HG02981 (cell line): ENCODE measurements at regions not wholly inside any gene's neighbourhood (a gene's known extent, or its start where the extent isn't known, plus 50 kb on each side); places are given as distances from the start of the nearest gene placed in this dataset.
"Not testable (repeated sequence)": the region's sequence is repeated elsewhere in the genome, so short reads cannot be mapped to it uniquely, and the experiment has no call there.

Experiments
- ATAC-seq: cut with Tn5 transposase; IDR thresholded peaks from one replicate; pipeline ENCODE4 v1.9.1; 2021; ENCODE audit warnings: mild to moderate bottlenecking, moderate library complexity; ENCODE audit not compliant: unreplicated experiment

DNA sequence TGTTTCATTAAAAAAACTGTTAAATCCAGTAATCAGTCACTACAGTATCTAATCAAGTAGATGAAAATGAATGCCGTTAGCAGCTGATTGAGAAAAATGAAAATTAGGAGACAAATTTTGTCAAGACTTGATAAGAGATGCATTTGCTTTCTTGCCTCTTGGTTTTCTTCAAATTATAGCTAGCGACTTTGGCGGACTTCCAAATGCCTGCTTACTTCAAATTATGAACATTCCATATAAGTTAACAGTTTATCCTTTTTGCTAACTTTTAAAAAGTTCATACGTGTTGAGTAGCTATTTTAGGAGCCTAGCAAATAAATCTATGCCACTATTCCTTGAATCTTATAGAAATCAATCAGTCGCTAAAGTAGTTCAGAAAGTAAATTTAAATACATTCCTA is 58.8 kb downstream of the PPP4R3C start:
- no peak for ATAC-seq

DNA sequence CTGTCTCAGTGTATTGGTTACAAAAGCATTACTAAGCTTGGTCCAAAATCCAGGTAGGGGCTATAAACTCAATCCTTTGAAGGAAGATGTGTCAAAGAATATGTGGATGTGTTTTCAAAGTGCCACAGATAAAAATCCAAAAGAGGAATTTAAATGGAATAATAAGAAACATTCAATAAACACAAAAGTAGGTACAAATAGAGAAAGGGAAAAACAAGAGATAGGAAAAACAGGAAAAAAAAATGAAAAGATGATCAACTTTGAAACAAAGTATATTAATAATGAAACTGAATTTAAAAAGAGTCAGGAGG is 64.0 kb downstream of the PPP4R3C start:
- ATAC-seq, result no peak

DNA sequence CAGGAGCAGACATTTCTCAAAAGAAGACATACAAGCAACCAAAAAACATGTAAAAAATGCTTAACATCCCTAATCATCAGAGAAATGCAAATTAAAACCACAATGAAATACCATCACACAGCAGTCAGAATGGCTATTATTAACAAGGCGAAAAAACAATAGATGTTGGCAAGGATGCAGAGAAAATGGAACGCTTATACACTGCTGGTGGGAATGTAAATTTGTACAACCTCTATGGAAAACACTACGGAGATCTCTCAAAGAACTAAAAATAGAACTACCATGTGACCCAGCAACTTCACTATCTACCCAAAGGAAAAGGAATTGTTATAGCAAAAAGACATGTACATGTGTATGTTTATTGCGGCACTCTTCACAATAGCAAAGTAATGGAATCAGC is 71.5 kb downstream of the PPP4R3C start:
- no peak for ATAC-seq

DNA sequence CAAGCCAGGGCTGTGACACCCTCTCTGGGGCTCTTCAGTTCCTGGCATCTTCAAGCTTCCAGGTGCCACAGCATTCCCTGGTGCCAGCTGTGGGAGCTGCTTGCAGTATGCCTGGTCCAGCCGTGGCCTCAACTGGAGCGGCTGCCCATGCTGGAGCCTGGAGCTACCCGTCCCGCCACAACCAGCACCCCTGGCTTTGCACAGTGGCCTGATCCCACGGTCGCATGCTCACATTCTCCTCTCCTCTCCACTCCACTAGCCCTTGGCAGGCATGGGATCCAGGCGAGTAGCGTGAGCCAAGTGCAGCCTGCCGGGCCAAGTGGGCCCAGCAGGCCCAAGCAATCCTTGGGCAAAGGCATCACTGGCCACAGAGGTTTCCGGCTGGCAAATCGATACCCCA is 81.7 kb downstream of the PPP4R3C start:
- no peak for ATAC-seq

DNA sequence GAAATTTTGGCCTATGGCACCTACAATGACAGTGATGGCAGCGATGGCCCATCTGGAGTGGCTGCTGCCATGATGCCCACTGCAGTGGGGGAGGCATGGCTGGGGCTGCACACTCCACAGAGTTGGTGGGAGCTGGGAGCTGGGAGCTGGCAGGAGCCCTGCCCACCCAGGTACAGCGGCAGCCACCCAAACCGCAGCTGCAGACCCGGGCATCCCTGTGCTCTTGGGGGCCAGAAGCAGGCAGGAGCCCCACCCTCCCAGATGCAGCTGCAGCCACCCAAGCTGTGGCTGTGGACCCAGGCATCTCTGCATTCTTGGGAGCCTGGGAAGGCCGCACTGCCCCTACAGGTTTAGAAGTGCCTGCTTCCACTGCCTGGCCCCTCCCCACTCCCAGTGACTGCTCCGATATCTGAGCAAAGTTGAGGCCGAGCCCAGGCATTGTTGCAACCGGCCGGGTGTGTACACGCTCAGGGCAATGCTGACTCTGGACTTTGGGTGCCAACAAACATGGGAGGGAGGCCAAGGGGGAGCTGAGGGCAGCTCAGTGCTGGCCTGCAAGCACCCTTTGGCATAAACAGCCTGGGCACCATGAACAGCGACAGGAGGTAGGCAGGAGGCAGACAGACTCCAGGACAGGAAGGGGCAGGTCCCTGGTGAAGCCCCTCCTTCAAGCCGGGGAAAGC is 82.8 kb downstream of the PPP4R3C start:
- no peak for ATAC-seq

DNA sequence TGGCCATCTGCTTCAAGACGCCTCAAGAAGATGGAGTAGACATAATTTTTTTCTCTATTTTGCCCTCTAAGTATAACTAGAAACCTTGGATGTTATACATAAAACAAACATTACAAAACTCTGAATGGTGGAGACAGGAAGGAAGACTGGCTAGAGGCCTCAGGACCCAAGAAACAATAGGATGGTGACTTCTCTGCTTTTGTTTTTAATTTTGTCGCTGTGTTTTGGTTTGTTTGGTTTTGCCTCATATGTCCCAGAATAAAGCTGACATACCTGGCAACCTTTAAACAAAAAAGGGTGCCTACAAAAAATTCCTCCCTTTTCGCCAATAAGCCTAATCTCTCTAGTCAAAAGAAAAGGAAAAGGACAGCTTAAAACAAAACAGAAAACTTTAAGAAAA is 109.1 kb downstream of the PPP4R3C start:
- no peak for ATAC-seq

DNA sequence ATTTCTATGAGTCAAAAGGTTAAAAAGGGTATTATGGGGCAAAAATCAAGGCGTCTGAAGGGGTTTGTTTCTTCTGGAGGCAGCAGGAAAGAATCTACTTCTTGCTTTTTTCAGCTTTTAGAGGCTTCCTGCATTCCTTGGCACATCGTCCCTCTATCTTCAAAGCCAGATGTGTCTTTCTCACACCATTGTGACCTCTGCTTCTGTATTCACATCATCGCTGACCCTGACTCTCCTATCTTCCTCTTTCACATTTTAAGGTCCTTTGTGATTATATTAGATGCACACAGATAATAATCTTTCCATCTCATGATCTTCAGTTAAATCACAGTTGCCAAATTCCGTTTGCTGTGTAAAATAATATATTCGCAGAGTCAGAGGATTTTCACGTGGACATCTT is 112.7 kb downstream of the PPP4R3C start:
- ATAC-seq, result no peak

DNA sequence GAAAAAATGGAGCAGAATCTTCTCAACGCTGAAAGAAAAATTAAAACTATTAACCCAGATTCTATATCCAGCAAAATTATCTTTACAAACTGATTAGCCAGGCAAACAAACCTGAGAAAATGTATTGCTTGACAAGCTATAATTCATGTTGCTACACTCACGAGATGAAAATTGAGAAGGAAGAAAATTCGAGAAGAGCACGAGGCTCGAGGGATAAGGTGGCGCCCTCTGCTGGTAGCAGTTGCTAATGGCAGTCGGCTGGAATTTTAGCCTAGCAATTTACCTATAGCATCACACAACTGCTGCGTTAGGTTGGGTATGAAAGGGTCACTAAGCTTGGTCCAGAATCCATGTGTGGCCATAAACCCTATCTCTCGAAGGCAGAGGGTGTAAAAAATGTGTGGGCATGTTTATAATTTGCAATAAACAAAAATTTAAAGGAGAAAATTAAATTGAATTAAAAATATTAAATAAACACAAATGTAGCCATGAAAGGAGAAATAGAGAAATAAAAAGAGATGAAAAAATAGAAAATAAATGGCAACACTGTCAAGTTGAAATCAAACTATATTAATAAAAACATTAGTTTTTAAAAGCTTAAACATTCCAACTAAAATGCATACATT is 126.6 kb downstream of the PPP4R3C start:
- ATAC-seq, result no peak

DNA sequence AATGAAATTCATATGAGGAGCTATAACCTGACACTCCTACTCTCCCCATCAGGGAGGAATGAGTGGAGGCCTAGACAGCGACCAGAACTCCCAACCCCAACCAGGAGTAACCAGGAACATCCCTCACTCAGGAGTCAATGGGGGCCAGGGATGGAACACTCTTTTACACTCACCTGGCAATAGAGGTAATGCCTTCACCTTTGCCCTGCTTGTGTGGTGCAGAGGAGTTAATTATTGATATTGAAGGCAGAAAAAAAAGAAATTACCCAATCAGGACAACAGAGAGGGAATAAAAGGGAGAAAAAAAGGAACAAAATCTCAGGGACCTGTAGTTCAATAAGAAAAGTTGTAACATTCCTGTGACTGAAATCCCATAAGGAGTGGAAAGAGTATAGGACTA is 141.5 kb downstream of the PPP4R3C start:
- ATAC-seq, result no peak

DNA sequence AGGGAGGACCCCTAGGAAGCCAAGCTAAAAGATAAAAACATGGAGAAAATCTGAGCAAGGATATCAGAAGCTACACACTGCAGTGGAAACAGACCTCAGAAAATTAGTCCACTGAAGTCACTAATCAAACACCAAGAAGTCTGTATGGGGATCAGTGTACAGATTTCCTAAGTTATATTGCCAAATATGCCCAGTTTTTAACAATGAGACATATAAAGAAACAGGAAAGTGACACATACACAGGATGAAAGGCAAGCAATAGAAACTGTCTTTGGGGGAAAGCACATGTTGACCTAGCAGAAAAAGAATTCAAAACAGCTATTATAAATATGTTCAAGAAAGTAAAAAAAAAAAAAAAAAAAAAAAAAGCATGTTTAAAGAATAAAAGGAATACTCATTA is 153.7 kb downstream of the PPP4R3C start:
- no peak for ATAC-seq

DNA sequence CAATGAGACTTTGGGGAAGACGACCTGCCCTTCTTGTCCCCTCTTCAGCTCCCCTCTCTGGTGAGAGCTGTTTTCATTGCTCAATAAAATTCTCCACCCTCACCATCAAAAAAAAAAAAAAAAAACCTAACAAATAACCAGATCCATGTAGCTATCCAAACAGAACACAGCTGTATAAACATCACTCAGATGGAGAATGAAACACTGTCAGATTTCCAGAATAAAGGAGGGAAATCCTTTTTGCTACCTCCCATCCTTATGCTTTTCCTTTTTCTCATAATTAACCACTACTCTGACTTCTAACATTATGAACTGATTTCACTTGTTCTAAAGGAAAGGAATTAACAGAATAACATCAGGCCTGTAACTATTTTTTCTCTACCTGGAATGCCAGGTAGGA is 155.6 kb downstream of the PPP4R3C start:
- no peak for ATAC-seq

DNA sequence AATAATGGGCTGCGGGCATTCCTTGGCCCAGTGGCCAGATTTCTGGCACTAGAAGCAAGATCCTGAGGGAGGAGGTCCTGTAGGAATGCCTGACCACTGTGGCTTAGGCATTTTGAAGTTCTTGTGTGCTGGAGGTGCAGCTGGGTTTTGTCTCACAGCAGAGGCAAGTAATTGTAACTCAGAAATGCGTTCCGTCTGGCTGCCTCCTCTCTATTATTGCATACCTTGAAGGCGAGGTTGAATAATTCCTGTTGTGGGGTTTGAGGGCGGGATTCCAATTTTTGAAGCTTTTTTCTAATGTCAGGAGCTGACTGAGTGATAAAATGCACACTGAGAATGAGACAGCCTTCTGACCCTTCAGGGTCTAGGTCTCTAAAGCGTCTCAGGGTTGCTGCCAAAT is 170.6 kb downstream of the PPP4R3C start:
- ATAC-seq, result not testable (repeated sequence)

DNA sequence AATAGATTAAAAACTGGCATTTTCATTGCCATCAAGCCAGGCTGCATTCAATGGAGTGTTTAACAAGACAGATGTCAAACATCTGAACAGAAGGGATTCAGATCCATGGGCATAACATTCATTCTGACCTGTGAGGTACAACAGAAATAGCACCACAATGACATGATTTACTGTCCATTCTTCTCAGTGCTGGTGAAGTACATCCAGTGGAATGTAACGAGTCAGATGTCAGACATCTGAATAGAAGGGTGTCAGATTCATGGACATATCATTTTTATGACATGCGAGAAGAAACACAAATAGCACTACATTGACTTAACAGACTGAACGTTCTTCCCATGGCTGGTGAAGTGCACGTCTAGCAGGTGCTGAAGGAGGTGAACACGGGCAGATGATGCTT is 186.4 kb downstream of the PPP4R3C start:
- no peak for ATAC-seq

DNA sequence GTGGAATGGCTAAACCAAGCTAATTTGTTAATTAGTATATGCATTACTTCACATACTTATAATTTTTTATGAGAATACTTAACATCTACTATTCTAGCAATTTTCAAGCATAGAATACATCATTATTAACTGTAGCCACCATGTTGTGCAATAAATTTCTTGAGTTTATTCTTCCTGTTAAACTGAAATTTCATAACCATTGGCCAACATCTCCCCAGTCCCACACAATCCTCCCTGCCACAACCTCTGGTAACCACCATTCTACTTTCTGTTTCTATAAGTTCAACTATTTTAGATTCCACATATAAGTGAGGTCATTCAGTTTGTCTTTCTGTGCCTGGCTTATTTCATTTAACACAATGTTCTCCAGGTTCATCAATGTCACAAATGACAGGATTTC is 208.5 kb downstream of the PPP4R3C start:
- ATAC-seq, result no peak

DNA sequence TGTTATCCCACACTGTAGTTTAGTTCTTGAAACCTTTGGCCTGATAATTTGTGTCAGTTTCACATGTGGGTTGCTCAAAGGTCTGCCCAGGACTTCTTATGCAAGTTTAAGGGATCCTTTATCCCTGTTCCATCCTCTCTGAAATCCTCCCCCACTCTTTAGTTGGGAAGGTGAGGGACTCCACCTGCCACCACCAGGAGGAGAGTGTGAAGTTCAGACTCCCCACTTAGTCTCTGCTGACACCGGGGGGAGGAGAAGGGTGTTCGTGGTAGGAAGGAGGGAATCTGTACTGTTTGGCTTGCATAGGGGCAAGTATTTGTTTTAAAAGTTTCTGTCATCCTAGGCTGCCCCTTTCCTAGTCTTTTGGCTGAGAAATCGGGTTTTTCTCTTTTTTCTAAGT is 211.8 kb downstream of the PPP4R3C start:
- no peak for ATAC-seq

DNA sequence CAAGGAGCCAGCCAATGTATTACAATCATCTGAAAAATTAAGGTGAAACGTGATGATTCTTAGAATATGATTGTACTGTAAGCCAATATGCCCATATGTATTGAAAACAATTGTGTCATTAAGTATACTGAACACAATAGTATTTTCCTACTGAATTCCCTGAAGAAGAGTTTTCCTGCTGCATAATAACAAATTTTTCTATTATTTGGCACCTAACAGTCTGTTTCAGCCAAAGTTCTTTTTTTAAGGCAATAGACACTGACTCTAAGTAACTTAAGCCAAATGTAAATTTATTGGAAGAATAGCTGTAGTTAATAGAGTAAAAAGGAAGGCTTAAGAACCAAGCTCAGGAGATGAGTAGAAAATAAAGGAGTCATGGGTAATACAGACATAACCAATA is 220.6 kb downstream of the PPP4R3C start:
- ATAC-seq, result no peak

DNA sequence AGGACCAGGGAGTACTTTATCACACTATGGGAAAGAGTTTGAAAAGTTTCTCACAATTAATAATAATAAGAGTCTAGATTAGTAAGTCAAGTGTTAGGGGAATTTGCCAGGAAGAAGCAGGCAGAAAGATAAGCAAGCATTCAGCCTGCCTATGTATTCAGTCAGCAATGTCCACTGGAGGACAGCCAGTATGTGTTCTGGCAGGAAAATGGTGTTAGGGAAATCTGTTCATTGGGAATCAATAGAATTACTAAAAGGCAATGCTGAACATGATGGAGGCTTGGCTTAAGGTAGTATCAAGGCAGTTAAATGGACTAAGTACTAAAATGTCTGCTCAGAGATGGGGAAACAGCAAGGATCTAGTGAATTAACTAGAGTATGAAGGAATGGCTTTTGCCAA is 221.2 kb downstream of the PPP4R3C start:
- no peak for ATAC-seq

DNA sequence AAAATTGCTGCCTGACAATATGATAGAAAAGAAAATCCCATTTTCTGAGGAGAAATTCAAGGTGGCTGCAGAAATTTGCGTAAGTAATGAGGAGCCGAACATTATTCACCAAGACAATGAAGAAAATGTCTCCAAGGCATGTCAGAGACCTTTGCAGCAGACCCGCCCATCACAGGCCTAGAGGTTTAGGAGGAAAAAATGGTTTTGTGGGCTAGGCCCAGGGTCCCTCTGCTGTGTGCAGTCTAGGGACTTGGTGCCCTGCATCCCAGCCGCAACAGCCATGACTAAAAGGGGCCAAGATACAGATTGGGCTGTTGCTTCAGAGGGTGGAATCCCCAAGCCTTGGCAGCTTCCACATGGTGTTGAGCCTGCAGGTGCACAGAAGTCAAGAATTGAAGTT is 223.1 kb downstream of the PPP4R3C start:
- not testable (repeated sequence) for ATAC-seq

DNA sequence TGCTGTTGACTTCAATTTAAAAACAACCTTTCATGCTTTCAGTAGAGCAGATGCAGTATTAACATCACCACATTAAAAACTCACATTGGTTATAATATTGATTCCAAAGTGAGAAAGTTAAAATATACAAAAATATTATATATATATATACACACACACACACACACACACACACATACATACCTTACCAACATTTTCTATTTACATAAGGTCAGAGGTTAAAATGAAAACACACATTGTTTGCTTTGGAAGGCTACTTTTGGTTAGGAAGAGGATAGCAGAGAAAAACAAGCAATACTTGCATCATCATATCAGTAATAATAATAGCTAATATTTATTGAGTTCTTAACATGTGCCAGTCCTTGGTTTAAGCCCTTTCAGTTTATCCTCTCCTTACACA is 226.5 kb downstream of the PPP4R3C start:
- ATAC-seq, result no peak

DNA sequence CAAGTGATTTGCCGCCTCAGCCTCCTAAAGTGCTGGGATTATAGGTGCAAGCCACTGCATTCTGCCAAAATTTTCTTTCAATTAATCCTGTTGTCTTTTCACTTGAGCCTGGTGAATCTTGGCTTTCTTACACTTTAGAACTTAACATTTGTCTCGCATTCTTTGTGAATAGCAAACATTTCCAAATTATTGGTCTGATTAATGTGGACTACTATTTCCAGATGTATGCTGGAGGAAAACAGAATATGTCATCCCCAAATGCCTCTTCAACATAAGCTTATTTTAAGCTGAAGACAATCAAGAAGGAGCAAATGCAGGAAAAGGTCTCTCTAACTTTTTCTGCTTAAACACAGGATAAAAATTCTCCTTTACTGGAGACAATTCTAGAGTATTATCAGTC is 233.4 kb downstream of the PPP4R3C start:
- no peak for ATAC-seq

DNA sequence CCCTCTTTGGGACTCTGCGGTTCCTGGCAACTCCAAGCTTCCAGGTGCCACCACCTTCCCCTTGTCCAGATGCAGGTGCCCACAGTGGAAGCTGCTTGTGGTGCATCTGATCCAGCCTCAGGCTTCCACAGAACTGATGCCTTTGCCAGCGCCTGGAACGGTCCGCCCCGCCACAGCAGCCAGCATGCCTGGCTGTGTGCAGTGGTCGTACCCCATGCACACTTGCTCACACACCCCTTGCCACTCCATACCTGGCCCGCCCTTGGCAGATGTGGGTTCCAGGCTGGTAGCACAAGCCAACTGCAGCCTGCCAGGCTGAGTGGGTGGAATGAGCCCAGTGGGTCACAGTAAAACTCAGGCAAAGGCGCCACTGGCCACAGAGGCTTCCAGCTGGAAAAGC is 240.5 kb downstream of the PPP4R3C start:
- ATAC-seq, result no peak

DNA sequence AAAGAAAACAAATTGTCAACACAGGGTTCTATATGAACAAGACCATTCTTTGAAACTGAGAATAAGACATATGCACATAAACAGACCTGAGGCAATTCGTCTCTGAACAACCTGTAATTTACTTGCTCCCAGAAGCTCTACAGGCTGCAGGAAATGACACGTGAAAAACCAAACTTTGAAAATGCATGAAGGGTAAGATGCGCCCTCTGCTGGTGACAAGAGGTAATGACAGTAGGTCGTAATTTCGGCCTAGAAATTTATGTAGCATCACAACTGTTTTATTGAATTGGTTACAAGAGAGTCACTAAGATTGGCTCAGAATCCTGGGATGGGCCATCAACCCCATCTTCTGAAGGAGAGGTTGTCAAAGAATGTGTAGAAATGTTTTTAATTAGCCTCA is 276.5 kb downstream of the PPP4R3C start:
- ATAC-seq, result no peak

DNA sequence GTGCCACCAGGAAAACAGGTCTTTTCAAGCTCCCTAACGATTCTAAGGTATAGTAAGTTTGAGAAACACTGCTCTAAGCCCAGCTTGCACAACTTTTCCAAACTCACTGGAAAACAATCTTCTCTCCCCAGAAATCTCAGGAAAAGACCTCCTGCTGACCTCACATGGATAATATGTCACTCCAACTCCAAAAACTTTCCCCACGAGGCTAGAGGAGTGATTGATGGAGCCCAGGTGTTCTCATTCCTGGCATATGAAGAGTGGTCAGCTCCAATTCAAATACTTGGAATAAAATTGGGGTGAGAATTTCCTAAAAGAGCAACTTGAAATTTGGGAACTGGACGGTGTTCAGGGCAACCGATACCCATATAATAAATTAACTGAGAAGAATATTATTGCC is 299.9 kb downstream of the PPP4R3C start:
- no peak for ATAC-seq
